Stimulated activated CD8-positive, alpha-beta memory T cell treated with anti-CD3 and anti-CD28 coated beads, Interleukin-4, amount 100 ng/mL, for 48 hours (primary cell): ENCODE measurements at regions not wholly inside any gene's neighbourhood (a gene's known extent, or its start where the extent isn't known, plus 50 kb on each side); places are given as distances from the start of the nearest gene placed in this dataset.
"Not testable (repeated sequence)": the region's sequence is repeated elsewhere in the genome, so short reads cannot be mapped to it uniquely, and the experiment has no call there.

Experiments
- DNase-seq: peaks from one replicate; pipeline ENCODE4 v3.0.0-alpha.2; 2020

GRCh38 chr12:70070494-70071007 lies 172.7 kb upstream of the CNOT2 start:
- DNase-seq = no peak

DNA sequence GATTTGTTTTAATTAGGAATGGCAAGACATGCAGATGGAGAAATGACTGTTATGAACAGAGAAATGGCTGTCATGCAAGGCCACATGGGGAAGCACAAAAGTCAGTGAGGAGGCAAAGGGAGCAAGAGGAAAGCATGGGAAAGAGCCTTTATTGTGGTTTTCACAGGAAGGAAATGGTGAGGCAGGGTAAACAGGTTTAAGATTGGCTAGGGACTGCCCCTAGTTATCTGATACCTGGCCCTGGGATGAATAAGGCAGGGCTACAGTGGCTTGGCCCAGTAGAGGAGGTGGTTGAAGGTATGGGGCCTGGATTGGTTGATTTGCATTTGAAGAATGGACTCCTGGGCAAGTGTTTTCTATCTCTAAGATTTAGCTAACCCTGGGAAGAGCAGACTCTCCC lies 168.7 kb upstream of the CNOT2 start:
- DNase-seq = no peak

GRCh38 chr12:70077441-70077840 lies 165.8 kb upstream of the CNOT2 start:
- no peak for DNase-seq

DNA sequence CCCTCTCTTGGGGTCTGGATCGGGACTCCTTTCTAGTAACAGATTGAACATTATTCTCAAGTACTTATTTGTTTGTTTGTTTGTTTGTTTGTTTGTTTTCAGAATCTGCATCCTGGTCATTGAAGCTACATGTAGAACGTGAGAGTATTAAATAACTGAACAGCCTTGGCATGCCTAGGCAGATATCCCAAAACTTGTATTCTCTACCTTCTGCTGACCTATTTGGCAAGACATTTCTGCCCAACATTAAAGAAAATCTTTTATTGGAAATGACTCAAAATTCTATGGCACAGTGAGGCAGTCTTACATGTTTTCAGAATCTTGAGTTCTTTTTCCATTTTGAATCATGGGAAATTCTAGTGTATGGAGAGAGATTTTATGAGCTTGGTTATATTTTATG lies 165.1 kb upstream of the CNOT2 start:
- no peak for DNase-seq

GRCh38 chr12:70080566-70080965 lies 162.7 kb upstream of the CNOT2 start:
- no peak for DNase-seq

DNA sequence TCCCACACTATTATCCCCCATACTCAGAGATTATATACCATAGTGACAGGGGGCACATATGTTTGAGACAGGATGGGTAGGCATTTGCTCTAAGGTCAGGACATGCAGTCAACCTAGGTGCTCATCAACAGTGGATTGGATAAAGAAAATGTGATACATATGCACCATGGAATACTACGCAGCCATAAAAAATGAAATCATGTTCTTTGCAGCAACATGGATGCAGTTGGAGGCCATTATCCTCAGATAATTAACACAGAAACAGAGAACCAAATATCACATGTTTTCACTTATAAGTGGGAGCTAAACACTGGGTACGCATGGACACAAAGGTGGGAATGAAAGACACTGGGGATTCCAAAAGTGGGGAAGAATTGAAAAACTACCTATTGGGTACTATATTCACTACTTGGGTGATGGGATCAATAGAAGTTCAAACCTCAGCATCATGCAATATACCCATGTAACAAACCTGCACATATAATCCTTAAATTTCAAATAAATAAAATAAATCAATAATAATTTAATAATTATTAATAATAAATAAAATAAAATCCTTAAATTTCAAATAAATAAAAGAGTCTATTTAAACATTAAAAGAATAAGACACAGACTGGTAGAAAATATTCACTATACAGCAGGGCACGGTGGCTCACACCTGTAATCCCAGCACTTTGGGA lies 160.1 kb upstream of the CNOT2 start:
- DNase-seq = no peak

DNA sequence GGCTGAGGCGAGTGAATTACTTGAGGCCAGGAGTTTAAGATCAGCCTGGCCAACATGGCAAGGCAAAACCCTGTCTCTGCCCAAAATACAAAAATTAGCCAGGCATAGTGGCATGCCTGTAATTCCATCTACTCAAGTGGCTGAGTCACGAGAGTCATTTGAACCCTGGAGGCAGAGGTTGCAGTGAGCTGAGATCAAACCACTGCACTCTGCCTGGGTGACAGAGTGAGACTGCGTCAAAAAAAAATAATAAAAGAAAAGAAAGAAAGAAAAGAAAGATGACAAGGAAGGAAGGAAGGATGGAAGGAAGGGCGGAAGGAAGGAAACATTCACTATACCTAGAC lies 159.6 kb upstream of the CNOT2 start:
- DNase-seq = no peak

DNA sequence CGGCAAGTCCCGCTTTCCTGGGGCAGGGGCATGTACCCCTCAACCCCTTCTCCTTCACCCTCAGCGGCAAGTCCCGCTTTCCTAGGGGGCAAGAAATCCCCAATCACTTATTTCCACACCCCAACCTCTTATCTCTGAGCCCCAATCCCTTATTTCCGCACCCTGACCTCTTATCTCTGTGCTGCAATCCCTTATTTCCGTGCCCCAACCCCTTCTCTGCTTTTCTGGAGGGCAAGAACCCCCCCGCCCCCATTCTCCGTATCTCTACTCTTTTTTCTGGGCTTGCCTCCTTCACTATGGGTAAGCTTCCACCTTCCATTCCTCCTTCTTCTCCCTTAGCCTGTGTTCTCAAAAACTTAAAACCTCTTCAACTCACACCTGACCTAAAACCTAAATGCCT lies 156.9 kb upstream of the CNOT2 start:
- not testable (repeated sequence) for DNase-seq

GRCh38 chr12:70091021-70091521 lies 152.2 kb upstream of the CNOT2 start:
- DNase-seq = no peak

DNA sequence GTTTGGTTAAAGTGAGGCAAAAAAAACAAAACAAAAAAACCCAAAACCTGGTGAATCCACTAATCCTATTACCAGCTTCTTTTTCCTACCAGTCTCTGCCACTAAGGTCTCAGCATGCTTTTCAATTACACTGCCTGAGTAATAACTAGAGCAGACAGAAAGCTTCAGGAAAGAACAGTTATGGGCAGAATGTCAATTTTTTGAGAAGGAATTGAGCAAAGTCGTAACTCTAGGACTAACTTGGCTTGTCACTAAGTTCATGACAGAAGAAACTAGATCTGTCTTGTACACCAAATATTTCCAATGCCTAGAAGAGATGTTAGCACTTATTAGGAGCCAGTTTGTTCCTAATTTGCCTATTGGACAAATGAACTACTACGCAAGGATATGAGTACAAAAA lies 148.8 kb upstream of the CNOT2 start:
- DNase-seq = no peak

DNA sequence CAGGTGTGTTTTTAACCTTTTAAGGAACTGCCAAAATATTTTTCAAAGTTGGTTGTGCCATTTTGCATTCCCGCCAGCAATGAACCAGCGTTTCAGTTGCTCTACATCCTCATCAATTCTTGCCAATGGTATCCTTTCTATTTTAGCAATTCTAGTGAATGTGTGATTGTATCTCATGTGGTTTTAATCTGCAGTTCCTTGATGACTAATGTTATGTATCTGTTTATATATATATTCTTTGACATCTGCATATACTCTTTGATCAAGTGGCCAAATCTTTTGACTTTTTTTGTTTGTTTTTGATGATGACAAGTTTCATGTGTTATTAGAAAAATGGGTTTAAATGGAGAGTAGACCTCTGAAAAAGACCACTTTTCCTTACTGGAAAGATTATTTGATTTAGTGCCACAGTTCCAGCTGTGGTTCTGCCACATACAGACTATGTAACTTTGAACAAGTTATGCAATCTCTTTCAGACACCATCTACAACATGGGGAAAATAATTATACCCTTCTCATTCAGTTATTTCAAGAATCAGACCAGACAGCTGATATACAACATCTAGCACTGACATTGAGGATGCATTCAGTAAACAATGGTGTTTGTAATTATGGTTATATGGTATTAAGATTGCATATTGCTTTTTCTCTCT lies 146.3 kb upstream of the CNOT2 start:
- no peak for DNase-seq

DNA sequence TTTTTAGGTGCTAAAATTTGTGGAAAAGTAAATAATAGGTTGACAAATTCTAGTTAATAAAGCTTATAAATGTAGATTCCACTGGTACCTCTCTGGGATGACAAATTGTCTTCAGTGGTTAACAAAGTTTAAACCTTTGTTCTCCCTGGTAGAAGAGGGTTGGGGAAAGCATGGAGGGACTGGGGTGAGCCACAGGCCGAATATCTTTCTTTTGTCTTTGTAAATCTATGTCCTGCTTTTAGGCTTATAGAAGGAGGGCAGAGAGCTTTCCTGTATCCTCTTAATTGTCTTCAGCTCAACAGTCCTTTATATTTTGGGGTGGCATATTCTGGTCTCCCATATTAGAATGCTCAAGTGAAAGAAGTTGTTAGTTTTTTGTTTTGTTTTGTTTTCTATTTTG lies 142.2 kb upstream of the CNOT2 start:
- no peak for DNase-seq

DNA sequence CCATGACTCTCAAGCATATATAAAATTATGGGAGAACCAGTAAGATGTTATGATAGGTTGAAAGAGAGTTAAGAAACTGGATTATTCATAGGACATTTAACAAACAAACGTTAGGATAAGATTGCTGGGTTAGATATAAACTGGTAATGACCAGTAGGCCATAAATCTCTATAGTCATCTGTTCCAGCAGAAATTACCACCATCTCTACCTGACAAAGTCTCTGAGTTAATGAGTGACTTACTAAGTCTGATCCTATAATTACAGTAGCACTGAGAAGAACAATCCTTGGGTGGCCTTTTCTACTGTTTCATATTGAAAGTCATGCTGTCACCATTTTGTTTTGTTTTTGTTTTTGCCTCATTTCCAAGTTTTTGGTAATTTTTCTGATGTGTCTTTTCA lies 136.9 kb upstream of the CNOT2 start:
- DNase-seq = no peak

GRCh38 chr12:70110085-70110484 lies 133.1 kb upstream of the CNOT2 start:
- DNase-seq = no peak

DNA sequence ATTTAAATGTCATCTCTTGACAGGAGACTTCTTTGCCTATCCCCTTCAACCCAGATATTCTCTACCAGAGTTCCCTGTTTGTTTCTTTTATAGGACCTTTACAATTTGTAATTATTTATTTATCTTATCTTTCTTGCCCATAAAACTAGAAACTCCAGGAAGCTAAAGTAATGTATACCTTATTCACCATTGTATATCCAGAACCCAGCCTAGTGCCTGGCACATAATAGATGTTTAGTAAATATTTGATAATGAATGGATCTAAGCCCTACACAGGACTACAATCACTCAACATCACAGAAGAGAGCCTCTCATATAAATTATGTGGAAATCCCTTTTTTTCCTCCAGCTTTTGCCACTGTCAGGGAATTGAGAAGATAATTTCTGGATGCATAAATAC lies 125.6 kb upstream of the CNOT2 start:
- DNase-seq = no peak

DNA sequence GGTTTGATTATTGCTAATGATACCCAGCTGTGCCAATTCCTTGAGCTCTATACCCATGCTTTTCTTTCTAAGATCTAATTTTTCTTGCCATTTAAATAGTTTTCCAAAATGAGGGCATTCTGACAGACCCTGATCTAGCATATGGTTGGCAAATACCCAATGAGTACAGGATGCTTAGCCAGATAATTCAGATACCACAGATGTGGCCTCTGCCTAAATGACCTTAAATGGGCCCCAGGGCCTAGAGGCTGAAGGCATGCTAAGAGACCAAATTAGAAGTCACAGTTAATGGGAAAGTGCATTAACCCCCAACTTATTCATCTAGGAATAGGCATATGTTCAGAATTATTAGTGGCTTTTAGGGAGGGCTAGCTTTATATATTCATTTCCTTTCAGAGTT lies 122.3 kb upstream of the CNOT2 start:
- no peak for DNase-seq

GRCh38 chr12:70121562-70121961 lies 121.7 kb upstream of the CNOT2 start:
- DNase-seq = no peak

DNA sequence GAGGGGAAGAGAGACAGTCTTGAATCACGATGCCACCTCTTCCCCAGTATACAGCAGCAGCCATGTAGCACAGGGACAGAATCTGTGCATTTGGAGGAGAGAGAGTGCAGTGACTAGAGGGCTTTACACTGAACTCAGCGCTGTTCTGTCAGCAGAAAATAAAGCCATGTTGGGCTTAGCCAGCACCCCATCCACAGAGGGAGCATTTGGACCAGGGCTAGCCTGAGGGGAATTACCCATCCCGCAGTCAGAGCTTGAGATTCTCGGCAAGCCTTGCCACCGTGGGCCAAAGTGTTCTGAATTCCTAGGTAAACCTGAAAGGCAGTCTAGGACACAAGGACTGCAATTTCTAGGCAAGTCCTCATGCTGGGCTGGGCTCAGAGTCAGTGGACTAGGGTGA lies 120.4 kb upstream of the CNOT2 start:
- no peak for DNase-seq

- no peak for DNase-seq
Measured at GRCh38 chr12:70149013-70149412, 94.2 kb upstream of the CNOT2 start.

GRCh38 chr12:70149665-70150064 lies 93.6 kb upstream of the CNOT2 start:
- no peak for DNase-seq

- DNase-seq = no peak
Measured at GRCh38 chr12:70150230-70150629, 93.0 kb upstream of the CNOT2 start.

DNA sequence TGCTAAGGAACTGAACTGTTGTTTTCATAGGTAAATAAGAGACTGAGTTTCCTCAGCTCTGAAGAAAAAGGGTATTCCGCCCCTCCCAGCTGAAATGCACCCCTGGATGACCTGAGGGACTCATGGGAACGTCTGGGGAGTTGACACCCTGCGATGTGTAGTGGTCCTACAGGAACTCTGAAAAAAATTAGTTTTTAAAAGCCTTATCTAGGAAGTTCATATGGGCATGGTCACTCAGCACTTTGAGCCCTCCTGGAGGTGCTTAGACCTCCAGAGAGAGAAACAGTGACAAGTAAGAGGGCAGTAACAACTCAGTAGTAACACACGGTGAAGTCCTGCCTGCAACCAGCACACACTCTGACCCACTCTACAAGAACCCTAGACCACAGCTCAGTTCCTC lies 91.2 kb upstream of the CNOT2 start:
- DNase-seq = no peak

GRCh38 chr12:70154087-70154638 lies 89.1 kb upstream of the CNOT2 start:
- no peak for DNase-seq

DNA sequence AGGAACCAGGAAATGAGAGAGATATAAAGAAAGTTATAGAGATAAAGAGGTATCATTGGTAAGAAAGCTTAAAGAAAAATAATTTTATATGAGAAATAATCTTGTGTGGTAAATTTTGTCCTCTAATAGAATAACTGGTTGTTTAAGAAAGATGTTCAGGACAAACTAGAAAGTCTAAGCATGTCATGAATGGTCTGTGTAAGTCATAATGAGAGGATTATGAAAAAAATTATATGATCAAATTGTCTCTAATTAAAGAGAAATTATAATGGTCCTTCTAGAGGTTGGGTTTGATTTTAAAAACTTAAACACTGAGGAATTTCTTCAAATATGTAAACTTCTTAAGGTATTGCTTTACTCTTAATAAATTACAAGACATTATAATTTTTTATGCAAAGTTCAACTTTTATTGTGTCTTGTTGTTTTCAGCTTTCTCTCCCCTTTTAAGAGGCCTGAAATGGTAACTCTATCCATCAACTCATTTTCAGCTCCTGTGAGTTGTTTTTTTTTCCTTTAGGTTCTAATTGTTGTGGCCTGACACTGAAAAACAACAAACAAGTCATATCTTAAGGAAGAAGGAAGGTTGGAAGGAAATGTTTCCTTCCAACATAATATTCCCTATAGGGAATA lies 88.2 kb upstream of the CNOT2 start:
- DNase-seq = no peak
